ENCODE measurements at regions not wholly inside any gene's neighbourhood (a gene's known extent, or its start where the extent isn't known, plus 50 kb on each side); places are given as distances from the start of the nearest gene placed in this dataset.
"Not testable (repeated sequence)": the region's sequence is repeated elsewhere in the genome, so short reads cannot be mapped to it uniquely, and the experiment has no call there.

DNA sequence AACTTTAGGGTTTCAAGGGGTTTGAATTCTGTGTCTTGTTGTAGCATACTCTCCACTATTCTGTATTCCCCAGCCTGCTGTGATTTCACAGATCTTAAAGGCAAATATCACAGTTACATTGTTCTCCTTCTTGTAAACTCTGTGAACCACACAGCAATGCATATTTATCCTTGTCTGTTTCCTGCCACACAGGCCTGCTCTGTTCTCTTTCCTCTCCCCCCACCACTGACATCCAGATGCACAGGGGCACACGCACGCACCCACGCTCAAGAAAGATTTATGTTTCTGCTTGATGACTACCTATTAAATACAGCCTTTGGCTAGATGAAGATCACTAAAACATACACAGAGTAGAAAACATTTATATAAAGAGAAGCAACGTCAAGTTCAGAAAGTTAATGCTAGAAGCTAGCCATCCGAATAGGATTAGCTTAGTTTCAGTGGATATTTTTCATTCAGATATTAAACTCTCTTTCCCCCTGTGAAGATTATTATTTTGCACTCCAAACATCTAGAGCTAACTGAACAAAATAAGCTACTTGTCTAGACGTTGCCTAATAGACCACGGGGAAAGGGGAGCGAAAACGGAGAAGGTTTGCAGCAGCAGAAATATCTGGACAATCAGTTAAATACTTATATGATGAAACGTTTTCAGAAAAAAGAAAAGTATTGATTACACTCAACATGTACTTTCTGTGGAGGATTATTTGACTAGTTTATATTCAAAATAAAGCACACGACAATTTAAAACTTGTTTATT lies 193.1 kb upstream of the SEMA3C start:
- no peak for FAIRE-seq

DNA sequence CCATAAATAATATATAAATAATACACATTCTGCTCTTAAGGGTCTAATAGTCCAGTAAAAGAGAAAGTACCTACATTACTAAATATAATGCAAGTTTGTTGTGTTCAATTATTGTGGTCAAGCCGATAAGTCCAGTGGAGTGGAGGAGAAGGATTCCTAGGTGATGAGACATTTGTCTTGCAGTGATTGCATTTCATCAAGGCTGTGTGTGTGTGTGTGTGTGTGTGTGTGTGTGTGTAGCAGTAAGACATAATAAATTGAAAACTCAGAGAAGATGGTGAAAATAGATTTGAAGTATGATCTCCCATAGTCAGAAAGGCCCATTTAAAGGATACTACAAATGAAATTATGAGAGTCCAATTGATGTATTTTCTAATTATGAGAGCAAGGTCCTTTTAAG lies 192.5 kb upstream of the SEMA3C start:
- no peak for FAIRE-seq

DNA sequence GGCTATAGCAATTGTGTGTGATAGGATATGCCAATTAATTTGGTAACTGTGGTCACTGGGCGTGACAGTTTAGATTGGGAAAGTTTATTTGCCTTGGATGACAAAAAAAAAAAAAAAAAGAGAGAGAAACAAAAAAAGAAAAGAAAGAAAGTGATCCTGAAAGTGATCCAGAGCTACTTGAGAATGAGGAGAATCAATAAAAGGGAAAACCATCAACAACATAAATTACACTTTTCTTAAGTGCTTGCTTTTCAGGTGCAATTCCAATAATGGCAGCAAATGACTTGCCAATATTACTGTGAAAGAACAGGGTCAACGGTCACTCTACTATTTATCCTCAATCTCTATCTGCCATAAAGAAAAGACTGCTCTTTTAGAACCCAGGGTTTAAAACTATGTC lies 191.8 kb upstream of the SEMA3C start:
- no peak for FAIRE-seq

DNA sequence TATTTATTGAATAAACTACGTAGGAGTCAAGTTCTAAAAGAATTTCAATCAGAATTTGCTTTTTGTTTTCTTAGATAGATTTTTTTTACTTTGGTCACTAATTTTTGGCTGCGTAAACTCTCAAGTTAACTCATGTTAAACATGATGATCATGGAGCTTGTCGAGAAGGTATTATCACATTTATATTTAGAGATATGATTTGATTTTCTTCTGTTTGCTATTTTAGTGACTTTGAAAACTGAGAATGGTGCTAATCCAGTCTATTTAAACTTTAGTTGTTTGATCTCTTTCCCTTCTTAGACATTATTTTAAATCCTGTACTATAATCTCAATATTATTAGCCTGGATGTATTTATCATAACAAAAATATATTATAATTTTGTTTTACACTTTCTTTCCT lies 179.4 kb upstream of the SEMA3C start:
- FAIRE-seq: no peak

DNA sequence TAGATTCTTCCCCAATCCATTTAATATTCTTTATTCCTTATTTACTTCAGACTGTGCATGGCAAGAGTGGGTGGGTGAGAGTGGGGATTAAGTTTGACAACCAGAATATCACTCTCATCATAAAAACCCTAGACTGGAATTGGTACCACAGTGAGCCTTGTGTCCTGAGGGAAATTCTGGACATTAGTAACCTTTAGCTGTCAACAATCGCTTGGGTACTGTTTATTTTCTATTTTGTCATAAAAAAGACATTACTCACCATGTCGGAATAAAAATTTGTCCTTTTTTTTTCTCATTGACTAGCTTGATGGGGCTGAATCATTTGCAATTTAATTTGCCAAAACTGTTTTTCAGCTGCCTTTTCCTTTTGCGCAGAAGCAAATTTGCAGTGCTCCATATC lies 176.1 kb upstream of the SEMA3C start:
- FAIRE-seq: no peak

DNA sequence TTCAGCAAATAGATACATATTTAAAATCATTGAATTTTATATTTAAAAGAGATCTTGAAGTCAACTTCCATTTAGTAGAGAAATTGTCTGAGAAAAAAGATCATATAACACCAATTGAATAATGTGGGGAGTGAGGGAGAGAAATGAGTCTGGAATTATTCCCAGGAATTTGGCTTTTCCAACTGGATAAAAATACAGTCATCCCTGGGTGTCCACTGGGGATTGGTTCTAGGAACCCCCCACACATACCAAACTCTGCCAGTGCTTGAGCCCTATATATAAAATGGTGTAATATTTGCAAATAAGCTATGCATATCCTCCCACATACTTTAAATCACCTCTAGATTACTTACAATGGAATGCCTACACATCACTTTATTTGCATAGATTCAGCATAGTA lies 162.8 kb upstream of the SEMA3C start:
- no peak for FAIRE-seq

DNA sequence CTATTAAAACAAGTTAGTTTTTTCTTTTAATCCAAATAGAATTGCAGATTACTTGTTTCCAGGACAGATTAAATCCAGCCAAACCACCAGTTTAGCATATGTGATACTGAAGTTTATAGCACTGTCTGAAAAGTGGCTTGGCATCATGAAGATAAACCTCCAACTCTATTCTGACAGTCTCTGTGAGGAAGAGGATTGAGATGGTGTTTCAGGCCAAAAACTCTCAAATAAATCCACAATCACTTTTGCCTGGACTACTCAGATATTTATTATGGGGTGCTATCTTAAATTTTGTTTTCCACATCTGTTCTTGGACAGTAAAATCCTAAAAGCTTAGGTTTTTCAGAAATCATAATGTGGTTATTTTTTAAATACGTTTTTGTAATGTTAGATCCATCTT lies 161.7 kb upstream of the SEMA3C start:
- no peak for FAIRE-seq

DNA sequence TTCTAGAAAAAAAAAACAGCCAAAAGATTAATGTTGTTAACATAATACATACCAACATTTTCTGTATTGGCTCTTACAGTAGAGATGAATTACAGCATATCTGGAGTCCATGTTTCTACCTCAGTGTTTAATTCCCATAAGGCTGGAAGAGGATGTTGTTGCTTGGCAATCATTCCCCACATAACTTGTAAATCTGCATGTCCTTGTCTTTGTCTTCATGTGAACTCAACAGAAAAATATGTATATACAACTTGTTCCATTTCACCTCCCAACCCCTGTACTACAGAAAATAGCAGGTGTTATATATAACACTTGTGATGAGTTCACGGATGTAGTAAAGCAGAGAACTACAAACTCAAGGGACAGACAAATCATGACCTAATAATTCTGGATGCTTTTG lies 160.9 kb upstream of the SEMA3C start:
- FAIRE-seq: no peak

DNA sequence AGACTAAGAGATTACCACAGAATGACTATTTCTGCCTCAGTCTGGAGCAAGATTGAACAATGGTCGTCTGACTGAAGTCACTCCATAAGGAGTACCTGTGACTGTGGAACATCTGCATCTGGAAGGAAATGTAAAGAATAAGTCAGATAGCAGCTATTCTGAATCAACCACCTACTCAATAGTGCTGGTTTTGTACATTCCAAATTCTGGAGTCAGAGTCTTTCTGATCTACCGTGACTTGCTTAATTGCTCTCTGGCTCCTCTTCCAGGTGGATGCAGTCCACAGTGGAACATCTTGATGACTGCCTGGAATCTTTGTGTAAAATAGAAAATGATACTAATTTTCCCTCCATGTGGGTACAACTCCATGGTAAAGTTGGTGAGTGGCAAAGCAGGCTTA lies 156.3 kb upstream of the SEMA3C start:
- no peak for FAIRE-seq

DNA sequence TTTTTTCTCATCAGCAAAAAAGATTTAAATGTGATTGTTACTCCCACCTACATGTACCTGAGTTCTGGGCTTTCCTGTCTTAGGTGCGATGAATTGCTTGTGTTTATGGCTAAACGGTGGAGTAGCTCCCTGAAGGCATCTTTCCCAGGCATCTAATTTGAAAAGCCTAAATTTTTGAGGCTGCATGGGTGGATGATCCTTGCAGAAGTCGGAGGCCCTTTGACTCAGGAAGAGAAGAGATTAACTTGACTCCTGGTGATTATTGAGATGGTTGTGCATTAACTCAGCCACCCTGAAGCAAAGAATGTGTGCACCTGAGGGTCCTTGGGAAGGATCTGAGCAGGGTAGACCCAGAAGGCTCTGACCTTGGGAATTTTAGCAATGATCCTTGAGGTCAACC lies 155.6 kb upstream of the SEMA3C start:
- no peak for FAIRE-seq

DNA sequence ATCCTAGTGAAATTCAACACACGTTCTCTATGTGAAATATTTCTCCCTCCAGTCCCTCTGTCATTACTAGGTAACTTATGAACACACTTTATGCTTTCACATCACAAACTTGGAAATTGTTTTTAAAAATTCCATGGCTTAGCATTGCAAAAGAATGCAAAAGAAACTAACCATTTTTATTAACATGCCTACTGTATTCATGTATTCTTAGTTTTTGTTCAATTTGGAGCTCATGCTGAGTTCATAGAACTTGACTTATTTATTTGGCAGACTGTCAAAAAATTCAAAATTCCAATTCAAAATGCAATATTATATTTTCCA lies 155.0 kb upstream of the SEMA3C start:
- FAIRE-seq: no peak

DNA sequence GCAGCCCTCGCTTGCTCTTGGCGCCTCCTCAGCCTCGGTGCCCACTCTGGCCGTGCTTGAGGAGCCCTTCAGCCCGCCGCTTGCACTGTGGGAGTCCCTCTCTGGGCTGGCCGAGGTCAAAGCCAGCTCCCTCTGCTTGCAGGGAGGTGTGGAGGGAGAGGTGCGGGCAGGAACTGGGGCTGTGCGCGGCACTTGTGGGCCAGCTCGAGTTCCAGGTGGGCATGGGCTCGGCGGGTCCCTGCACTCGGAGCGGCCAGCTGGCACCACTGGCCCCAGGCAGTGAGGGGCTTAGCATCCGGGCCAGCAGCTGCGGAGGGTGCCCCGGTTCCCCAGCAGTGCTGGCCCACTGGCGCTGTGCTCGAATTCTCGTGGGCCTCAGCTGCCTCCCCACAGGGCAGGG lies 152.1 kb upstream of the SEMA3C start:
- no peak for FAIRE-seq

DNA sequence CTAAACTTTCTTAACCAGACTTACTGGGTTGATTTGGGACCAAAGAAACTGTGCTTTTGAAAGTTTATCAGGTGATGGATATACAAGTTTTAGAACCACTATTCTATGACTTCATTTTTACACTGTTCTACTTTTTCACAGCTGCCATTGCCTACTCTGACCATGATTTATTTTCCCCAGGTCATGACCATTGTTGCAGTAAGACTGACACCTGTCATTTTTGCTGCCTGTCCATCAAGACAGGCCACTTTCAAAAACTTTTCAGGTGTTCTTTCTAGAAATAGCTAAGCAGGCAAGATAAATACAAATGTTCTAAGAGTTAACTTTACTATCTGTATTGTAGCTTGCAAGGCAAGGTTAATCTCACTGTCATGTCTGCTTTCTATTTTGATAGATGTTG lies 147.9 kb upstream of the SEMA3C start:
- no peak for FAIRE-seq

DNA sequence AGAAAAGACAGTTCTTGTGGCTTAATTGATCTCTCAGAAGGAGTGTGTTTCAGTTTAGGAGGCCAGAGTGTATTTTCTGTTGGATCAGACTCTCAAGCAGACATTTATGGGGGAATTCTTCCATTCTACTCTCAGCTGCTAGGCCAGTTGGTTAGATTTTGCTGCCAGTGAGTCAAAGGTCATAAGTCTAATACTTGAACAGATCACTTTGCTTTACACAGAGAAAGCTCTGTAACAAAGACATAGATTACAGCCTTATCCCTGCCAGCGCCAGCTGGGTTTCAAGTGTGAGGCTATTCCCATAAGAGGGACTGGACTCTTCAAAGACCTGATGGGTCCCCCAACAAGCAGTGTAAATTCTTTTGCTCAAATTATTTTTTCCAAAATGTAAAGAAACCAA lies 145.6 kb upstream of the SEMA3C start:
- no peak for FAIRE-seq

DNA sequence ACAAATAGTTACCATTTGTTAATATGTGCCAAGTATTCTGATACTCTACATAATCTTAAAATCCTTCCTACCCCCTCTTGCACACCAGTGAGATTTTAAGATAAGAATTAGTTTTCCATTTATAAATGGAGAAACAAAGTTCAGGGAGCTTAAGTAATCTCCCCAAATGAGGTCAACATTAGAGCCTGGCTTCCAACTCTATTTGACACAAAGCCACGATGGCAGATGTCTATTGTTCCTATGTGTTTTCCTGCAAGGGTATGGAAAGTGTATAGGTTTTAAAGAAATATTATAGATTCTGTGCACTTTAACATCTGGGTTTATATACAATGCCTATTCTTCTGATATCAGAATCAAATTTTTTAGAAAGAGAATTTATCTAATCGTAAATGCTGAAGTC lies 143.9 kb upstream of the SEMA3C start:
- no peak for FAIRE-seq

DNA sequence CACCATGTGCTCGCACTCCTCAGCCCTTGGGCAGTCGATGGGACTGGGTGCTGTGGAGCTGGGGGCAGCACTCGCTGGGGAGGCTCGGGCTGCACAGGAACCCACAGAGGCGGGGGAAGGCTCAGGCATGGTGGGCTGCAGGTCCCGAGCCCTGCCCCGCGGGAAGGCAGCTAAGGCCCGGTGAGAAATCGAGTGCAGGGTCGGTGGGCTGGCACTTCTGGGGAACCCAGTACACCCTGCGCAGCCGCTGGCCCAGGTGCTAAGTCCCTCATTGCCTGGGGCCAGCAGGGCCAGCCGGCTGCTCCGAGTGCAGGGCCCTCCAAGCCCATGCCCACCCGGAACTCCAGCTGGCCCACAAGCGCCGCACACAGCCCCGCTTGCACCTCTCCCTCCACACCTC lies 138.6 kb upstream of the SEMA3C start:
- not testable (repeated sequence) for FAIRE-seq

DNA sequence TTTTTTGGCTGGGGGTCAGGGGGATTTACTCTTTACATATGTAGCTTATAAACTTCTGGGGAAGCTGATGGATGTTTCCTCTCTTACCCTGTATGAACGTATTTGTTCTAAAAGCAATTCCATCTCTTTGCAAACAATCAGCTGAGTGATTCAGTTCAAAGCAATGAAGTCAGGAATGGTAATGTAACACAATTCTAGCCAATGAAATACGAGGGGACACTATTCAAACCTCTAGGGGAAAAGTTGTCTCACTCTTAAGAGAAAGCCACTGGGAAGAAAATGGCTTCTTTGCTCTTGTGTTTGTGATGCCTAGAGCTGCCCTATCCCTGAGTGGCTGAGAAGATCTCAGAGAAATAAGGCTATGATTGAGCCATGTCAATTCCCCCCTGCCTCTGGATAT lies 134.8 kb upstream of the SEMA3C start:
- FAIRE-seq: no peak

DNA sequence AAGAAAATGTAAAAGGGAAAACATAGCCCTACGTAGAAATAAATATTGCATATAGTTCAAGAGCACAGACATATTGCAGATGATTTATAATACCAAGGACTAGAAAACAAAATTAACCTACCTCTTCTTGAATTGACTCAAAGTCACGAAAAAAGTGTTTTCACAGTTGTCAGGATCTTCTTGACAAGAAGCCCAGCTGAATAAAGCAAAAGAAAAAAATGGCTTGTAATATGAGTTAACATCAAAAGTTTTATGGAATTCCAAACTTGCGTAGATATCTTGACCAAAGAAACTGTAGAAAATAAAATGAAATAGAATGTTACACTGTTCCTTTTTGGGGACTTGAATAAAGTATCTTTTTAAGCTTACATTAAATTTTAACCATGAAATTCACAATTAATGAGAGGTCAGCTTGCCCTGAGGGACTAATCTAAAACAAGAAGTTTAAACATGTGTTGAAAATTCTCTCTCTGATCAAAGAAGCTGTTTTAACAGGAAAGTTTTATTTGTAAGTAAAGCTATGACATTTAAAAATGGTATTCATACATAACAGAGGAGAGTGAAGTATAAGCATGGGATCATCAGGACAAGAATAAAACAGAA lies 133.1 kb upstream of the SEMA3C start:
- FAIRE-seq: no peak

DNA sequence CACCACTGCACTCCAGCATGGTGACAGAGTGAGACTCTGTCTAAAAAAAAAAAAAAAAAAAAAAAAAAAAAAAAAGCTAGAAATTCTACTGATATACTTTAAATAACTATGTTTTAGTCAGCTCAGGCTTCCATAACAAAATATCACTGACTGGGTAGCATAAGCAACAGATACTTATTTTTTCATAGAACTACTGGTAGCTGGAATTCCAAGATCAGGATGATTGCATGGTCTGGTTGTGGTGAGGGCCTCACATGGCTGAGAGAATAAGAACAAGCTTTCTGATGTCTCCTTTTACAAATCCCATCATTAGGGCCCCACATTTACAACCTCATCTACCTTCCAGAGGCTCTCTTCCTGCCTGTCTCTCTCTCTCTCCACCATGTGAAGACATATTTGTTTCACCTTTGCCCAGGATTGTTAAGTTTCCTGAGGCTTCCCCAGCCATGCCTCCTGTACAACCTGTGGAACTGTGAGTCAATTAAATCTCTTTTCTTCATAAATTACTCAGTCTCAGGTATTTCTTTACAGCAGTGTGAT lies 126.7 kb upstream of the SEMA3C start:
- FAIRE-seq: no peak

DNA sequence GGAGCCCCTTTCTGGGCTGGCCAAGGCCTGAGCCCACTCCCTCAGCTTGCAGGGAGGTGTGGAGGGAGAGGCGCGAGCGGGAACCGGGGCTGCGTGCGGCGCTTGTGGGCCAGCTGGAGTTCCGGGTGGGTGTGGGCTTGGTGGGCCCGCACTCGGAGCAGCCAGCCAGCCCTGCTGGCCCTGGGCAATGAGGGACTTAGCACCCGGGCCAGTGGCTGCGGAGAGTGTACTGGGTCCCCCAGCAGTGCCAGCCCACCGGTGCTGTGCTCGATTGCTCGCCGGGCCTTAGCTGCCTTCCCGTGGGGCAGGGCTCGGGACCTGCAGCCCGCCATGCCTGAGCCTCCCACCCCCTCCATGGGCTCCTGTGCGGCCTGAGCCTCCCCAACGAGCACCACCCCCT lies 123.8 kb upstream of the SEMA3C start:
- FAIRE-seq: not testable (repeated sequence)

DNA sequence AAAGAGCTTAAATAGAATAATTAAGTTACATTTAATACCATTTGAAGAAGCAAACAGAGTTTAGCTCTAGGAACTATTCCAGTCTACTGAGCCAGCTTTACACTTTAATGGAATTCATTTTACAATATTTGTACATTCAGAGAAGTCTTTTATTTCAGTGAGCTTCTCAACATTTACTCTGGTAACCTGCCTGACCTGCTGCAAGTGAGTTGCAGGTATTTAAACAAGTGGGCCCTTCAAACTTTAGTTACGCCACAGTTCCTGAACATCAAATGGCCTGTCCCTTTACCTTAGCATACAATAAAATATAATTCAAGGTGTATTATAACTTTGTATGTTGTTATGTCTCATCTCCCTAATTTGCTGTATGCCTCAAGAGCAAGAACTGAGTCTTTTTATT lies 121.6 kb upstream of the SEMA3C start:
- FAIRE-seq: no peak

DNA sequence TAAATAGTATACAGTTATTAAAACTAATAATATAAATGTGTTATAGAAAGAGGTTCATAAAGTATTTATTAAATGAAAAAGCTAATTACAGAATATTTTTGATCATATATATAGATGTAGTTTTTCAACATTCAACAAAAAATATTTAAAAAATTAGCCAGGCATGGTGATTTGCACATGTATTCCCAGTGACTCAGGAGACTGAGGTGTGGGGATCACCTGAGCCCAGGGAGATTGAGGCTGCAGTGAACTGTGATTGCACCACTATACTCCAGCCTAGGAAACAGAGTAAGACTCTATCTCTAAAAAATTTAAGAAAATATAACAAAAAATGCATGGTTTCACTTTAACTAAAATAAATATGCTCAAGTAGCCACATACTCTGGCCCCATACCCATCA lies 118.0 kb upstream of the SEMA3C start:
- FAIRE-seq: no peak

DNA sequence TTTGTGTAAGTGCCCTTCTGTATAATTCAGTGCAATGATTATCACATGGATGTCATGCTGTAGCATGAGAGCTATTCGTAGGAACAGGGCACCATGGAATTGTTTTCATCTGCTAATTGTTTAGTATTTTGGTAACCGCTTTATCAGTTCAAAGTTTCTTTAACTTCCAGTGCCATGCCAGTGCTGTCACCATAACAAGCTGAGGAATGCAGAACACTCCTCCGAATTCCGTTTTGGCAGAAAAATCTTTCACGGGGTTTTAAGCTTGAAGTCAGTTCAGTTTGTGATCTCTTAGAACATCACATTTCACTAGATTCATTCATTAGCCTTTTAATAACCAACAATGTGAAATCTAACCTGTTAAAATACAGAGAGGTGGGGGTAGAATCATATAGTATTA lies 117.2 kb upstream of the SEMA3C start:
- FAIRE-seq: no peak

DNA sequence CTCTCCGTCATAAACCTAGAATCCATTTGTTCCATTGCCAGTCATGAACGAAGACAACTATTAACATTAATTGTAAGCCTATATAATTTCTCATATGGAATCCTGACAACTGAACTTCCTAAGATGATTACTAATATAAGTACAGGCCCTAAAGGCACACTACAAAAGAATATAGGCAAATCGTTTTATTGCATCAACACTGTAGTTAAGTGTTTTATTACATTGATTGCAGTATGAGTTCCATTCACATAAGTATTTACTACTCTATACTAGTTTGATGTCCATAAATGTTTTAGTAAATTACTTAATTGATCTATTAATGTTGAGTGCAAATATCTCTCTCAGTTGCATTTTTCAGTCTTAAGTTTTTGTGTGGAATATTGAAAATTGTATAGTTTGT lies 113.1 kb upstream of the SEMA3C start:
- FAIRE-seq: peak; percentile 38

DNA sequence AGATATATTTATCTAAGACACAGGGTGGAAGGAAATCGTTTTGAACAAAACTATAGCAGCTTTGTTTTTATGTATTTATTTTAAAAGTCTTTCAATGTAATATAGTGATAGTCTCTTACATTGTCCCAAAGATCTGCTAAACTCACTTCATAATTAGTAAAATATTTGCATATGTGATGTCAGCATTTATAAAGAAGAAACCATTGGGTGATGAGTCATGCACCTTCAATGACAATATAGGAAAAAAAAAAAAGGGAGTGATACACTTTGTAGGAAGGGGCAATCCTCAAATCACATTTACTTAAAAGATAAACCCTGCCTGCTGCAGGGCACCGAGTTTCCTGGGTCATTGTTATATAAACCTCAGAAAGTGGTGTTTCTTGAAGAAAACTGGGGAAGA lies 112.4 kb upstream of the SEMA3C start:
- no peak for FAIRE-seq
